Activated CD4-positive, alpha-beta memory T cell treated with anti-CD3 and anti-CD28 coated beads for 36 hours (primary cell): ENCODE measurements at regions not wholly inside any gene's neighbourhood (a gene's known extent, or its start where the extent isn't known, plus 50 kb on each side); places are given as distances from the start of the nearest gene placed in this dataset.

Experiments
- CTCF ChIA-PET: fragments of 350-600 bp; sonication (Branson Sonifier 250); formaldehyde crosslinking; loops from one replicate; lab custom pipeline; 2021; ENCODE audit warnings: antibody characterized with exemption, inconsistent platforms; lab: Charles Lee
- POLR2A ChIA-PET: fragments of 350-600 bp; sonication (Branson Sonifier 250); formaldehyde crosslinking; loops from one replicate; lab custom pipeline; 2021; ENCODE audit warnings: antibody characterized with exemption; lab: Charles Lee
- DNase-seq: peaks from one replicate; pipeline ENCODE4 v3.0.0-alpha.2; 2020
- H3K27ac Mint-ChIP-seq: one replicate; pipeline ENCODE4 v1.8.0; 2021; ENCODE audit warnings: mixed read lengths
- H3K27me3 Mint-ChIP-seq: one replicate; pipeline ENCODE4 v1.8.0; 2021; ENCODE audit warnings: mixed read lengths
- H3K36me3 Mint-ChIP-seq: one replicate; pipeline ENCODE4 v1.8.0; 2021; ENCODE audit warnings: mixed read lengths
- H3K4me1 Mint-ChIP-seq: one replicate; pipeline ENCODE4 v1.8.0; 2021; ENCODE audit warnings: low read depth, mixed read lengths
- H3K4me3 Mint-ChIP-seq: one replicate; pipeline ENCODE4 v1.8.0; 2021; ENCODE audit warnings: mild to moderate bottlenecking, mixed read lengths
- H3K9me3 Mint-ChIP-seq: one replicate; pipeline ENCODE4 v1.8.0; 2021; ENCODE audit warnings: mixed read lengths
- intact Hi-C: fragments of 100-400 bp; cut with micrococcal nuclease; formaldehyde crosslinking; loops from one replicate; pipeline ENCODE4 v1.15.1; 2023

DNA sequence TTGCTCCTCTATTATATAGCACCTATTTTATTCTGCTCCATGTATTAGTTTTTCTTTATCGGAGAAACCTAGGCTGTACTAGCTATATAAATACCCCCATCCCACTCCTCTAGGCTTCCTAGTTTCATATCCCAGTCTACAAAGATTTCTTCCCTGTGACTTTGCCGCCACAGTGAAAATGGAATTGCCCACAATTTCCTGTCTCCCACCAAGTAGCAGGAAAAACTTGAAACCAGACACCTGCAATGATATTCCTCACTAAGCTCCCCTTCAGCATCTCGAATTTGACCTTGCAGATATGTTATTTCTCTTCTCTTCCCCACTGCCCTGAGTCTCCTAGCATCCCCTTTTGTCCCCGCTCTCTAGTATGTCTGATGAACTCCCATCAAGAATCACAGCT lies 685.8 kb upstream of the CCDC54 start:
- no peaks in the 10 kb centered on the region for H3K4me1 Mint-ChIP-seq
- H3K27ac Mint-ChIP-seq = no peak overlapping the region
- DNase-seq = no peak
- POLR2A ChIA-PET = no interaction called here
- CTCF ChIA-PET = no interaction called here
- H3K36me3 Mint-ChIP-seq = no peaks in the 10 kb centered on the region
- intact Hi-C loops = no loop called here
- no peaks in the 10 kb centered on the region for H3K9me3 Mint-ChIP-seq
- no peaks in the 10 kb centered on the region for H3K27me3 Mint-ChIP-seq
- no peak overlapping the region for H3K4me3 Mint-ChIP-seq

DNA sequence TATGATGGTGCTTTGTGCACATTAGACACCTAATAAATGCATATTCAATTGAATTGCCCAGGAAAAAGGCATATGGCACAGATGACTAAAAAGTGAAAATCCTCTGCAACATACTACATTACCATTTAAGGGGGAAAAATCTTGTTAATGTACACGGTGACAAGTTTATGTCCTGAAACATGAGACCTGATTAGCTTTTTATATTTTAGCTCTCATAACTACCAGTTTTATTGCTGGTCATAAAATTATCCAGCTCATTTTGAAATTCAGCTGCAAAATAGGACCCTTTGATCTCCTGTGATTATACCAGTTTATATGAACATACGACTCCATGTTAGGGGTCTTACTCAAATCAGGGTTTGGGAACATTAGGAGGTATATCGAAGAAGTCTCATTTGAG lies 684.6 kb upstream of the CCDC54 start:
- no peaks in the 10 kb centered on the region for H3K27me3 Mint-ChIP-seq
- H3K36me3 Mint-ChIP-seq = no peaks in the 10 kb centered on the region
- POLR2A ChIA-PET = no interaction called here
- no peak overlapping the region for H3K4me3 Mint-ChIP-seq
- DNase-seq = no peak
- CTCF ChIA-PET = no interaction called here
- no peaks in the 10 kb centered on the region for H3K4me1 Mint-ChIP-seq
- no peak overlapping the region for H3K27ac Mint-ChIP-seq
- intact Hi-C loops = no loop called here
- no peaks in the 10 kb centered on the region for H3K9me3 Mint-ChIP-seq

DNA sequence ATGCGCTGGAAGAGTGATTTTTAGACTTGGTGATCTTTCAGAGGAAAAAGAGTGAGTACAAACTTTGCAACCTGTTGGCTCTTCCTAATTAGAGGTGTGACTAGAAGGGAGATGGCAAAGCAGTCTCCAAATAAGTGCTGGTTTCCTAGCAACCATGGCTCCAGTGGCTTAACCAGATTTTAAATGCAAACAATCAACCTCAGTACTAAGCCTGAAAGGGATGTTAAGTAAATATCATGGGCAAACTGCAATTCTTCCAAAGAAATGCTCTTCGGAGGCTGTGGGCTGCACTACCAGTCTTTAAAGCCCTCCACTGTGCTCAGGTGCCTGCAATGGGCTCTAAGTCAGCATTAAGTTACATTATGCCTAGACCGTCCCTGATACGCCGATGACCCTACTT lies 678.1 kb upstream of the CCDC54 start:
- intact Hi-C loops = no loop called here
- CTCF ChIA-PET = no interaction called here

DNA sequence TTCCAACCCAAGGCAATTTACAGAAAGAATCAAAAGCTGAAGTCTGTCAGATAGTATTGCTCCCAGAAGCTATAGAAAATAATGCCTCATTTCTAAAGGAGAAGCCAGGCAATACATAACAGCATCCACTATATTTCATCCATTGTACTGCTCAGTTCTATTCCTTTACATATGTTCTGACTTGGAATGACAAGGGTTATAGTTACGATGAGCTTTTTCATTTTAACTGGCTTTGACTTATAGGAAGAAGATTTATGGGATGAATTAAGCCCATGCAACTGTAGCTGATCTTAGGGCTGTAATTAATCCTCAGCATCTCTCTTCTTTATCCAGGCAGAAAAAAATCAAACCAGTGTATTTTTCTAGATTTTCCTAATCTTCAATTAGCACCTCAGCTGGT lies 676.3 kb upstream of the CCDC54 start:
- Mint-ChIP-seq H3K4me3 (no peak overlapping the region), H3K4me1 (no peaks in the 10 kb centered on the region), H3K9me3 (no peaks in the 10 kb centered on the region), H3K27me3 (no peaks in the 10 kb centered on the region), H3K36me3 (no peaks in the 10 kb centered on the region), H3K27ac (no peak overlapping the region)
- intact Hi-C loops = no loop called here
- CTCF ChIA-PET = interaction anchor here (0.7 kb wide), 1 partner anchor 69 kb away, joined by 3 read pairs; no protein-coding TSS in a partner anchor
- no peak for DNase-seq
- POLR2A ChIA-PET = no interaction called here

More for the DNA sequence above, 678.1 kb upstream of the CCDC54 start:
- no peaks in the 10 kb centered on the region for H3K4me1 Mint-ChIP-seq
- no peaks in the 10 kb centered on the region for H3K9me3 Mint-ChIP-seq
- H3K4me3 Mint-ChIP-seq = no peak overlapping the region
- H3K27ac Mint-ChIP-seq = no peak overlapping the region
- no peak for DNase-seq
- POLR2A ChIA-PET = no interaction called here
- H3K36me3 Mint-ChIP-seq = no peaks in the 10 kb centered on the region
- H3K27me3 Mint-ChIP-seq = no peaks in the 10 kb centered on the region

DNA sequence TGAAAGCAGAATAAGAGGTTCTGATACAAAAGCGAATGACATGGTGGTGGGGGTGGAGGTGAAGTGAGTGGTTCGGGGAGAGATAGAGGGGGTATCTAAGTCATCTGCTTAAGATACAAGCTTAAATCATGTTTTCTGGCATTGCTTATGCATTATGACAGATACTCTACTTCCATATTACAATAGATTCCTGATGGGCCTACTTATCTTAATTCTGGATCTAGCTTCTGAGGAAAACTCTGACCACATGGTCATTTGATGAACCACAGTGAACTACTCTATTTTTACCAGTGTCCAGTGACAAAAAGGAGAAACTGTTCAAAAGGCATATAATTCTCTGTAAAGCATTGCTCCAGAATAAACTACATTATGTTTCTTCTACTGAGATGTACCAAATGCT lies 673.7 kb upstream of the CCDC54 start:
- DNase-seq = no peak
- ChIA-PET POLR2A (no interaction called here), CTCF (no interaction called here)
- no peak overlapping the region for H3K27ac Mint-ChIP-seq
- no peaks in the 10 kb centered on the region for H3K9me3 Mint-ChIP-seq
- intact Hi-C loops = no loop called here
- H3K27me3 Mint-ChIP-seq = no peaks in the 10 kb centered on the region
- H3K4me3 Mint-ChIP-seq = no peak overlapping the region
- H3K36me3 Mint-ChIP-seq = no peaks in the 10 kb centered on the region
- H3K4me1 Mint-ChIP-seq = no peaks in the 10 kb centered on the region

DNA sequence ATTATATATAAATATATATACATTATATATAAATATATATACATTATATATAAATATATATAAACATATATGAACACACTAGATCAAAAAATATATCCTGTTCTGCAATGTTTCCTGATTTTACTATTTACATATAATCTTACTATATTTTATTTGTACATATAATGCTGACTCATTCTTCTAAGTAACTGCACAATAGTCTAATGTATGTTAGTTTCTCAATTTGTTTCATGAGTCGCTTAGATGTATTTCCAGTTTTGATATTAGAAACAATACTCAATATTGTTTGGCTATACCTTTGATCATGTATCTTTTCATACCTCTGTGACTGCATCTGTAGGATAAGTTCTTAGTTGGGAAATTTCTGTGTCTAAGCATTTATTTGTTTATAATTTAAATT lies 669.9 kb upstream of the CCDC54 start:
- no peaks in the 10 kb centered on the region for H3K4me1 Mint-ChIP-seq
- intact Hi-C loops = no loop called here
- ChIA-PET CTCF (no interaction called here), POLR2A (no interaction called here)
- no peaks in the 10 kb centered on the region for H3K9me3 Mint-ChIP-seq
- no peak for DNase-seq
- peaks cover 3% of the 10 kb centered on the region for H3K27me3 Mint-ChIP-seq
- H3K4me3 Mint-ChIP-seq = no peak overlapping the region
- H3K36me3 Mint-ChIP-seq = no peaks in the 10 kb centered on the region
- H3K27ac Mint-ChIP-seq = no peak overlapping the region

DNA sequence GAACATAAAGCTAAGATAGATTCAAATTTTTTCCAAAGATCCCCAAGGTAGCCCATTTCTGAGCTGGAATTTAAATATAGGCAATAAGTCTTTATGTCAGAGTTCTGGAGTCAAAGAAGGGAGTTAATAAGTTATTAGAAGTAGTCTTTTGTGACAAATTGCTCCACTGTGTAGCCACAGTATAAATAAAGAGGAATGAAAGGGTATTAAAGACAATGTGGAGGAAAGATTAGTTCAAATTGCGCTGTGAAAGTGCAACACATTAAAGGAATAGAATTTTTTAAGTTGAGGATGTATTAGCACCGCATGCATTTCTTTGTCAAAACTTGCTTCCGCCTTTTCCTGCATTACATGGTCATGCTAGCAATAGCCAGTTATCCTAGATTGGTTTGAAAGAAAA lies 666.6 kb upstream of the CCDC54 start:
- peaks cover 3% of the 10 kb centered on the region for H3K27me3 Mint-ChIP-seq
- no peaks in the 10 kb centered on the region for H3K9me3 Mint-ChIP-seq
- H3K4me1 Mint-ChIP-seq = no peaks in the 10 kb centered on the region
- no peak overlapping the region for H3K4me3 Mint-ChIP-seq
- intact Hi-C loops = no loop called here
- ChIA-PET POLR2A (no interaction called here), CTCF (no interaction called here)
- no peak overlapping the region for H3K27ac Mint-ChIP-seq
- DNase-seq = no peak
- no peaks in the 10 kb centered on the region for H3K36me3 Mint-ChIP-seq

DNA sequence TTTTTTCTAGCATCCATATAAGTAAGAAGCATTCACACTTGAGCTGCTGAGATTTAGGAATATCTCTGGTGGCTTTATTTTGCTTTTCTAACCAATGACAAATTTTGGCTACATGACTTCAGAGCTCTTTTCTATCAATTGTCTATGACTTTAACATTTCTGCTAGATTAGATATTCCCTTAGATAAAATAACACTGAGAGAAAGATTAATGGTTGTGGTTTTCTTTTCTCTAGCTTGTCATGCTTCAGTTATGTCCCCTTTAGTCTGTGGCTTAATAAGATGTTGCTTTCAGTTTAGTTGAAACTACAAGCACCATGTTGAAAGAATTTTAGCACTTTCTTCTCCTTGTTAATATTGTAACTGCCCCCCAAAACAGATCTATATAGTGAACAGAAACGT lies 665.6 kb upstream of the CCDC54 start:
- no peak for DNase-seq
- H3K27ac Mint-ChIP-seq = no peak overlapping the region
- H3K36me3 Mint-ChIP-seq = no peaks in the 10 kb centered on the region
- peaks cover 4% of the 10 kb centered on the region for H3K27me3 Mint-ChIP-seq
- ChIA-PET CTCF (no interaction called here), POLR2A (no interaction called here)
- H3K4me1 Mint-ChIP-seq = no peaks in the 10 kb centered on the region
- H3K9me3 Mint-ChIP-seq = no peaks in the 10 kb centered on the region
- H3K4me3 Mint-ChIP-seq = no peak overlapping the region
- intact Hi-C loops = no loop called here

DNA sequence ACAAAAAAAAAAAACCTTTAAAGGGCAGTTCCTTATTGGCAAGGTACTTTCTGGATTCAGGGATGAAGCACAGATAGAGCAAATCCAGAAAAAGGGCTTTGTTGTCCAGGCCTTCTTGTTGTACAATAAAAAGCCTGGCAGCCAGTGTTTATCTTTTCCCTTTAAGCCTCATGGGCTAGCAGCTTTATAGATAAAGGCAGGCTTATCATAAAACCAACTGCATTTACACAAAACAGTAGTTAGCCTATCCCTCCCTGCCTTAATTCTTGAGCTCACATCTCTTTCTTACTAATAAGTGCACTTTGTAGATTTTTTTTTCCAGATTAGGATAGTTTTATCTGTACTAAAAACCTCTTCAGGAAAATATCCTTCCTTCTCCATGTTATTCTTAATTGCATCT lies 662.8 kb upstream of the CCDC54 start:
- no peak overlapping the region for H3K27ac Mint-ChIP-seq
- intact Hi-C loops = no loop called here
- no peaks in the 10 kb centered on the region for H3K9me3 Mint-ChIP-seq
- H3K4me1 Mint-ChIP-seq = no peaks in the 10 kb centered on the region
- no peak overlapping the region for H3K4me3 Mint-ChIP-seq
- peaks cover 2% of the 10 kb centered on the region for H3K27me3 Mint-ChIP-seq
- ChIA-PET POLR2A (no interaction called here), CTCF (no interaction called here)
- no peak for DNase-seq
- no peaks in the 10 kb centered on the region for H3K36me3 Mint-ChIP-seq

DNA sequence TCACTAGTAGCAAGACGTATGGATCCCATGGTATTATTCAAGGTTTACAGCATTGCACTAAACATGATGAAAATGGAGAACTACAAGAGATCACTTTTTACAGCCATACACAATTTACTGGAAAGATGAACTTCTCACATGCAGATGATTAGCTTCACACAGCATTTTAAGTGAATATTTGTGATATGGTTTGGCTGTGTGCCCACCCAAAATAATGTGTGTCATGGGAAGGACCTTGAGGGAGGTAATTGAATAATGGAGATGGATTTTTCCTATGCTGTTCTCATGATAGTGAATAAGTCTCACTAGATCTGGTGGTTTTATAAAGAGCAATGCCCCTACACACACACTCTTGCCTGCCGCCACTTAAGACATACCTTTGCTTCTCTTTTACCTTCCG lies 662.0 kb upstream of the CCDC54 start:
- Mint-ChIP-seq H3K9me3 (no peaks in the 10 kb centered on the region), H3K4me3 (no peak overlapping the region), H3K27ac (no peak overlapping the region), H3K36me3 (no peaks in the 10 kb centered on the region), H3K27me3 (peaks cover 1% of the 10 kb centered on the region), H3K4me1 (no peaks in the 10 kb centered on the region)
- ChIA-PET POLR2A (no interaction called here), CTCF (no interaction called here)
- intact Hi-C loops = no loop called here
- no peak for DNase-seq

DNA sequence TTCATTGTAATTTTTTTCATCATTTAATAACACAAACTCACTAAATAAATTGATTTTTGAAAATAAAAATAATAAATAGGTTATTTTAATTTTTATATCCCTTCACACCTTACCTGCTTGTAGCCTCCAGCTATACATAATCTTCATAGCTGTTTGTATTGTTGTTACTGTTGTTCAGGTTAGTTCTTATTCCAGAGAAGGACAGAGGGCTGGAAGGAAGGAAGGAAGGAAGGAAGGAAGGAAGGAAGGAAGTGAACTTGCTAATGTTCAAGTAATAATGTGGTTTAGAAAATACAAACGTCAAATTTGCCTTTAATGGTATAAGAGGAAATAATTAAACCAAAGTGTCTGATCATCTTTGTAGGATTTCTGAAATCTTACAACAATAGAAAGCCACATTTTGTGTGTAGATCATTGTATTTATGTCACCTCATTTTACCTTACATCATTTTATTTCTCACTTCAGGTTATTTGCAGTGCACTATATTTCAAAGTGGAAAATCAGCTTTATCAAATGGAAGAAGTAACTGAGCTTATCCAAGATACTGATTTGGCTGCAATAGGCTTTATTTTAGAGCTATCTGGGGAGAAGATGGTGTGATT lies 660.0 kb upstream of the CCDC54 start:
- Mint-ChIP-seq H3K27me3 (peaks cover 1% of the 10 kb centered on the region), H3K4me1 (no peaks in the 10 kb centered on the region), H3K27ac (no peak overlapping the region), H3K36me3 (no peaks in the 10 kb centered on the region), H3K9me3 (no peaks in the 10 kb centered on the region), H3K4me3 (no peak overlapping the region)
- DNase-seq = no peak
- CTCF ChIA-PET = no interaction called here
- POLR2A ChIA-PET = no interaction called here
- intact Hi-C loops = no loop called here

DNA sequence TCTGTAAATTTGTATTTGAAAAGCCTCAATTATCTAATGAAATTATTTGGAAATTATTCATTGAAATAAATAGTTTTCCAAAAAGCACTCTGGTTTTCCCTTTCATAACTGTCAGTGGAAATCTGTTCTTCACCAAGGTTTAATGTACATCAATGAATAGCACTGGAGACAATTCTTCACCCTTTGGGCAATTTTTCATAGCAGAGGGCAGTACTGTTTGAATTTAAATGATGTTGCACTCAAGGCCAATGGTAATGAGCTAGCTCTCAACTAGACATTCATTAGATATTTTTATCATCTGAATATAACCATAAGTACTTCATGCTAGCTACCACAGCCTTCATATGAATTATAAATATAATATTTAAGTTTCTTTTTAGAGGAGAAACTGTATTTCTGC lies 658.2 kb upstream of the CCDC54 start:
- intact Hi-C loops = no loop called here
- POLR2A ChIA-PET = no interaction called here
- Mint-ChIP-seq H3K9me3 (no peaks in the 10 kb centered on the region), H3K4me1 (no peaks in the 10 kb centered on the region), H3K4me3 (no peak overlapping the region), H3K36me3 (no peaks in the 10 kb centered on the region), H3K27me3 (peaks cover 1% of the 10 kb centered on the region), H3K27ac (no peak overlapping the region)
- no peak for DNase-seq
- CTCF ChIA-PET = no interaction called here

DNA sequence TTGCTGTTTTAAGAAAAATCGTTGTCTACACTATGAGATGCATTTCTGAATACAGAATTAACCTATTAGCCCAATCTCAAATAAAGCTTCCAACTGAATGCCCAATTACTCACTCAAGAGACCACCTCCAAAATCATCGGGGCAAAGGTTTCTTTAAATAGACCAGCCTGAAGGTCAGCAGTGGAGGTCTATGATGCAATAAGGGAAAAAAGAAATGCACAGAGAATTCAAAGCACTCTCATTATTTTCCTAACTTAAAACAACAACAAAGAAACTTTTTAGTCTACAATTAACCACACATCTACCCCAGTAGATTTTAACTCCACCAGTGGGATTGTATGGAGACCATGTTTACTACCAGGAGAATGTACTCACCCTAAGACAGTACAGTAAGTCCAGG lies 657.7 kb upstream of the CCDC54 start:
- Mint-ChIP-seq H3K36me3 (no peaks in the 10 kb centered on the region), H3K4me3 (no peak overlapping the region), H3K27ac (no peak overlapping the region), H3K4me1 (no peaks in the 10 kb centered on the region), H3K9me3 (no peaks in the 10 kb centered on the region), H3K27me3 (peaks cover 1% of the 10 kb centered on the region)
- ChIA-PET CTCF (no interaction called here), POLR2A (no interaction called here)
- DNase-seq = no peak
- intact Hi-C loops = no loop called here
